NCI-H128 (cell line): ENCODE measurements at regions not wholly inside any gene's neighbourhood (a gene's known extent, or its start where the extent isn't known, plus 50 kb on each side); places are given as distances from the start of the nearest gene placed in this dataset.
"Not testable (repeated sequence)": the region's sequence is repeated elsewhere in the genome, so short reads cannot be mapped to it uniquely, and the experiment has no call there.

ENCODE experiments used
- DNase-seq: peaks from one replicate; lab custom pipeline; 2025; ENCODE audit not compliant: unreplicated experiment; lab: John Stamatoyannopoulos, UW

- no peak for DNase-seq
Measured at GRCh38 chr6:92329208-92329847, 1090.0 kb downstream of the EPHA7 start.

GRCh38 chr6:92315312-92315711 lies 1104.0 kb downstream of the EPHA7 start:
- no peak for DNase-seq

GRCh38 chr6:92297101-92297500 lies 1122.3 kb downstream of the EPHA7 start:
- DNase-seq: no peak

GRCh38 chr6:92292067-92292466 lies 1127.3 kb downstream of the EPHA7 start:
- DNase-seq: no peak

- no peak for DNase-seq
Measured at GRCh38 chr6:92289831-92290230, 1129.5 kb downstream of the EPHA7 start.

GRCh38 chr6:92281571-92282076 lies 1137.7 kb downstream of the EPHA7 start:
- no peak for DNase-seq

- DNase-seq: no peak
Measured at GRCh38 chr6:92275150-92275549, 1144.2 kb downstream of the EPHA7 start.

- no peak for DNase-seq
Measured at GRCh38 chr6:92274588-92274987, 1144.8 kb downstream of the EPHA7 start.

GRCh38 chr6:92273694-92274093 lies 1145.7 kb downstream of the EPHA7 start:
- no peak for DNase-seq

GRCh38 chr6:92271091-92271490 lies 1148.3 kb downstream of the EPHA7 start:
- no peak for DNase-seq

- DNase-seq: no peak
Measured at GRCh38 chr6:92270365-92270764, 1149.0 kb downstream of the EPHA7 start.

GRCh38 chr6:92267335-92267734 lies 1152.0 kb downstream of the EPHA7 start:
- DNase-seq: no peak

GRCh38 chr6:92263864-92264263 lies 1155.5 kb downstream of the EPHA7 start:
- no peak for DNase-seq

- DNase-seq: no peak
Measured at GRCh38 chr6:92259171-92259570, 1160.2 kb downstream of the EPHA7 start.

- DNase-seq: no peak
Measured at GRCh38 chr6:92243315-92243714, 1176.0 kb downstream of the EPHA7 start.

- DNase-seq: peak; percentile 70
Measured at GRCh38 chr6:92231171-92231701, 1188.1 kb downstream of the EPHA7 start.

- not testable (repeated sequence) for DNase-seq
Measured at GRCh38 chr6:92219987-92220386, 1199.4 kb downstream of the EPHA7 start.

GRCh38 chr6:92216717-92217116 lies 1202.6 kb downstream of the EPHA7 start:
- DNase-seq: no peak

GRCh38 chr6:92201618-92202017 lies 1217.7 kb downstream of the EPHA7 start:
- DNase-seq: no peak

- no peak for DNase-seq
Measured at GRCh38 chr6:92196325-92196724, 1223.0 kb downstream of the EPHA7 start.

GRCh38 chr6:92195796-92196195 lies 1223.6 kb downstream of the EPHA7 start:
- no peak for DNase-seq

GRCh38 chr6:92188016-92188415 lies 1231.3 kb downstream of the EPHA7 start:
- no peak for DNase-seq

- DNase-seq: no peak
Measured at GRCh38 chr6:92184933-92185332, 1234.4 kb downstream of the EPHA7 start.
